HCT116 (cell line): ENCODE measurements at regions not wholly inside any gene's neighbourhood (a gene's known extent, or its start where the extent isn't known, plus 50 kb on each side); places are given as distances from the start of the nearest gene placed in this dataset.

Experiments used
- ATAC-seq: fragments of 200-7000 bp; cut with Tn5 transposase; 2 replicates; pipeline ENCODE4 v1.9.1; 2020; ENCODE audit warnings: mild to moderate bottlenecking, moderate library complexity
- BruUV-seq: library from RNA; stranded (reverse); fragments of 400-500 nt; replicated peaks from 2 replicates; lab custom pipeline; 2021; lab: Mats Ljungman, UMichigan
- CTCF ChIA-PET: fragments of 300-600 bp; sonication (Branson Sonifier 250); formaldehyde crosslinking; loops from one replicate; lab custom pipeline; 2021; ENCODE audit warnings: antibody characterized with exemption; lab: Charles Lee
- POLR2A ChIA-PET: fragments of 300-600, 350-600 bp; sonication (Branson Sonifier 250); formaldehyde crosslinking; loops from one replicate; lab custom pipeline; 2021; ENCODE audit warnings: antibody characterized with exemption; lab: Charles Lee
- RAD21 ChIA-PET, 2 experiments: fragments of 300-600 bp; sonication (Branson Sonifier 250); formaldehyde crosslinking; loops; one replicate each; lab custom pipeline; 2023; ENCODE audit warnings: low total read pairs in 2 of 2; ENCODE audit not compliant: uncharacterized antibody in 2 of 2, unreplicated experiment in 2 of 2, low non-redundant PET in 1 of 2; lab: Charles Lee
- DNase-seq: peaks from one replicate; pipeline ENCODE4 v3.0.0-alpha.2; 2010; ENCODE audit warnings: low read depth, low spot score
- H2AFZ ChIP-seq: fragments of 200-600 bp; shearing (Covaris generic), sonication (generic); 2 replicates; pipeline ENCODE4 v1.6.1; 2017; ENCODE audit warnings: low read depth, mixed run types, mixed read lengths, antibody characterized with exemption, low read length; ENCODE audit not compliant: poor library complexity, severe bottlenecking
- H3K27ac ChIP-seq: 2 replicates; pipeline ENCODE4 v1.5.1; 2012; ENCODE audit warnings: low read depth, low read length
- H3K27me3 ChIP-seq: fragments of 200-600 bp; sonication (generic); 2 replicates; pipeline ENCODE4 v1.6.1; 2016; ENCODE audit warnings: mixed run types, low read length, mixed read lengths; ENCODE audit not compliant: insufficient read depth
- H3K36me3 ChIP-seq, 2 experiments: fragments of 200-500 bp in 1 of 2; fragments of 200-600 bp in 1 of 2; sonication (Bioruptor generic) in 1 of 2; sonication (generic) in 1 of 2; 2 replicates each; pipeline versions ENCODE4 v1.5.1 to v1.6.1; 2014 to 2016; ENCODE audit warnings: low read length in 2 of 2, inconsistent platforms in 1 of 2, mixed read lengths in 1 of 2, mixed run types in 1 of 2; ENCODE audit not compliant: insufficient read depth in 2 of 2, control insufficient read depth in 1 of 2
- H3K4me1 ChIP-seq, 2 experiments: fragments of 200-600 bp in 1 of 2; sonication (generic) in 1 of 2; 2 replicates each; pipeline versions ENCODE4 v1.5.1 to v1.6.1; 2012 to 2017; ENCODE audit warnings: low read length in 2 of 2, inconsistent platforms in 1 of 2, mild to moderate bottlenecking in 1 of 2, mixed read lengths in 1 of 2, mixed run types in 1 of 2, moderate library complexity in 1 of 2; ENCODE audit not compliant: insufficient read depth in 2 of 2, control insufficient read depth in 1 of 2
- H3K4me2 ChIP-seq: fragments of 200-600 bp; sonication (generic); 2 replicates; pipeline ENCODE4 v1.6.1; 2017; ENCODE audit warnings: mixed run types, low read length, mixed read lengths
- H3K4me3 ChIP-seq, 2 experiments: fragments of 200-600 bp in 1 of 2; sonication (generic) in 1 of 2; replicated peaks in 1 of 2; 2 replicates each; pipeline ENCODE4 v1.5.1; 2011 to 2016; ENCODE audit warnings: low read length in 2 of 2, control low read depth in 1 of 2, low read depth in 1 of 2, mild to moderate bottlenecking in 1 of 2, mixed read lengths in 1 of 2, mixed run types in 1 of 2
- H3K79me2 ChIP-seq: fragments of 200-600 bp; sonication (generic); 2 replicates; pipeline ENCODE4 v1.6.1; 2017; ENCODE audit warnings: mild to moderate bottlenecking, mixed run types, low read length, moderate library complexity, mixed read lengths; ENCODE audit not compliant: insufficient read depth
- H3K9ac ChIP-seq: fragments of 200-600 bp; sonication (generic); 2 replicates; pipeline ENCODE4 v1.6.1; 2016; ENCODE audit warnings: low read length, mixed read lengths
- H3K9me2 ChIP-seq: fragments of 200-600 bp; sonication (generic), shearing (Covaris generic); 2 replicates; pipeline ENCODE4 v1.6.1; 2017; ENCODE audit warnings: mixed run types, mild to moderate bottlenecking, moderate library complexity; ENCODE audit not compliant: insufficient read depth
- H3K9me3 ChIP-seq, 2 experiments: fragments of 200-500 bp in 1 of 2; fragments of 200-600 bp in 1 of 2; sonication (Bioruptor generic) in 1 of 2; sonication (generic) in 1 of 2; 2 replicates each; pipeline ENCODE4 v1.6.1; 2014 to 2017; ENCODE audit warnings: low read length in 2 of 2, mixed read lengths in 2 of 2, inconsistent platforms in 1 of 2, low read depth in 1 of 2, mild to moderate bottlenecking in 1 of 2, mixed run types in 1 of 2, moderate library complexity in 1 of 2; ENCODE audit not compliant: control insufficient read depth in 1 of 2, insufficient read depth in 1 of 2
- H4K20me1 ChIP-seq: fragments of 200-600 bp; sonication (generic), shearing (Covaris generic); 2 replicates; pipeline ENCODE4 v1.6.1; 2017; ENCODE audit warnings: mixed run types, mild to moderate bottlenecking, moderate library complexity; ENCODE audit not compliant: insufficient read depth
- CBX3 ChIP-seq: IDR thresholded peaks from 2 replicates; pipeline ENCODE4 v1.6.1; 2012; ENCODE audit warnings: low read depth
- CTCF ChIP-seq, 3 experiments: fragments of 200-600 bp in 1 of 3; sonication (generic) in 1 of 3; IDR thresholded peaks in 2 of 3; conservative IDR thresholded peaks in 1 of 3; 2 replicates each; pipeline ENCODE4 v1.5.1; 2012 to 2017; ENCODE audit warnings: low read depth in 2 of 3, low read length in 2 of 3, antibody characterized with exemption in 1 of 3, borderline replicate concordance in 1 of 3, control low read depth in 1 of 3, mild to moderate bottlenecking in 1 of 3, mixed read lengths in 1 of 3, mixed run types in 1 of 3, moderate library complexity in 1 of 3; ENCODE audit not compliant: insufficient read depth in 1 of 3
- ELF1 ChIP-seq: IDR thresholded peaks from 2 replicates; pipeline ENCODE4 v1.6.1; 2012; ENCODE audit warnings: low read depth, borderline replicate concordance
- EZH2 ChIP-seq: fragments of 200-600 bp; sonication (generic); IDR thresholded peaks from 2 replicates; pipeline ENCODE4 v1.6.1; 2017; ENCODE audit warnings: antibody characterized with exemption, mixed run types
- intact Hi-C: fragments of 100-400 bp; cut with micrococcal nuclease; formaldehyde crosslinking; loops from 2 replicates; pipeline ENCODE4 v1.10.0; 2022
- TF ChIP-seq, protein P1 (sequence below): IDR thresholded peaks from 2 replicates; pipeline ENCODE4 v1.6.1; 2012
- TF ChIP-seq, protein P2 (sequence below): IDR thresholded peaks from 2 replicates; pipeline ENCODE4 v1.6.1; 2011; ENCODE audit warnings: mild to moderate bottlenecking, low read length, moderate library complexity; ENCODE audit not compliant: insufficient replicate concordance; ENCODE audit errors: extremely low read depth
- TF ChIP-seq, protein P3 (sequence below): IDR thresholded peaks from 2 replicates; pipeline ENCODE4 v1.6.1; 2012; ENCODE audit warnings: low read depth

GRCh38 chr5:57319628-57320027 is 145.8 kb downstream of the GPBP1 start:
- no TSS peak for BruUV-seq
- CTCF ChIA-PET: no interaction called here
- no peak overlapping the region for H2AFZ ChIP-seq
- no peak overlapping the region for H3K9ac ChIP-seq
- H3K4me2 ChIP-seq: no peak overlapping the region
- POLR2A ChIA-PET: no interaction called here
- no peaks in the 10 kb centered on the region for H4K20me1 ChIP-seq
- ATAC-seq (no peak), DNase-seq (no peak)
- no peak overlapping the region for H3K4me3 ChIP-seq
- H3K27me3 ChIP-seq: no peaks in the 10 kb centered on the region
- no peaks in the 10 kb centered on the region for H3K9me3 ChIP-seq
- peaks cover 10 to 14% of the 10 kb centered on the region in 2 experiments; a peak in 3 of 4 replicates for H3K4me1 ChIP-seq
- no peaks in the 10 kb centered on the region for H3K36me3 ChIP-seq
- no peaks in the 10 kb centered on the region for H3K79me2 ChIP-seq
- RAD21 ChIA-PET: no interaction called here
- intact Hi-C loops: no loop called here
- H3K27ac ChIP-seq: no peak overlapping the region
- no peaks in the 10 kb centered on the region for H3K9me2 ChIP-seq
- TF ChIP-seq, protein P1, sequence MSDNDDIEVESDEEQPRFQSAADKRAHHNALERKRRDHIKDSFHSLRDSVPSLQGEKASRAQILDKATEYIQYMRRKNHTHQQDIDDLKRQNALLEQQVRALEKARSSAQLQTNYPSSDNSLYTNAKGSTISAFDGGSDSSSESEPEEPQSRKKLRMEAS: no peak
- TF ChIP-seq, protein P2, sequence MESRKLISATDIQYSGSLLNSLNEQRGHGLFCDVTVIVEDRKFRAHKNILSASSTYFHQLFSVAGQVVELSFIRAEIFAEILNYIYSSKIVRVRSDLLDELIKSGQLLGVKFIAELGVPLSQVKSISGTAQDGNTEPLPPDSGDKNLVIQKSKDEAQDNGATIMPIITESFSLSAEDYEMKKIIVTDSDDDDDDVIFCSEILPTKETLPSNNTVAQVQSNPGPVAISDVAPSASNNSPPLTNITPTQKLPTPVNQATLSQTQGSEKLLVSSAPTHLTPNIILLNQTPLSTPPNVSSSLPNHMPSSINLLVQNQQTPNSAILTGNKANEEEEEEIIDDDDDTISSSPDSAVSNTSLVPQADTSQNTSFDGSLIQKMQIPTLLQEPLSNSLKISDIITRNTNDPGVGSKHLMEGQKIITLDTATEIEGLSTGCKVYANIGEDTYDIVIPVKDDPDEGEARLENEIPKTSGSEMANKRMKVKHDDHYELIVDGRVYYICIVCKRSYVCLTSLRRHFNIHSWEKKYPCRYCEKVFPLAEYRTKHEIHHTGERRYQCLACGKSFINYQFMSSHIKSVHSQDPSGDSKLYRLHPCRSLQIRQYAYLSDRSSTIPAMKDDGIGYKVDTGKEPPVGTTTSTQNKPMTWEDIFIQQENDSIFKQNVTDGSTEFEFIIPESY: no peak
- TF ChIP-seq EZH2: no peak

GRCh38 chr5:57318251-57318650 is 144.4 kb downstream of the GPBP1 start:
- Histone ChIP-seq H3K4me1 (peaks cover 10 to 14% of the 10 kb centered on the region in 2 experiments; a peak in 3 of 4 replicates), H3K4me2 (no peak overlapping the region), H3K79me2 (no peaks in the 10 kb centered on the region), H3K9me3 (no peaks in the 10 kb centered on the region), H2AFZ (no peak overlapping the region), H3K36me3 (no peaks in the 10 kb centered on the region), H3K9me2 (no peaks in the 10 kb centered on the region), H3K9ac (no peak overlapping the region), H3K27ac (no peak overlapping the region), H4K20me1 (no peaks in the 10 kb centered on the region), H3K27me3 (no peaks in the 10 kb centered on the region), H3K4me3 (no peak overlapping the region)
- no TSS peak for BruUV-seq
- ChIA-PET RAD21 (no interaction called here), POLR2A (no interaction called here), CTCF (no interaction called here)
- intact Hi-C loops: no loop called here
- no peak for ATAC-seq
- DNase-seq: no peak
- TF ChIP-seq, protein P1: no peak
- no peak for TF ChIP-seq ELF1
- TF ChIP-seq, protein P2: no peak
- TF ChIP-seq CTCF (IDR thresholded peaks at IDR 0.05 in 2 of 3, conservative IDR thresholded peaks at IDR 0.05 in 1 of 3; ENCODE audit: borderline replicate concordance in 1 of 3, insufficient read depth in 1 of 3, low read depth in 2 of 3, low read length in 2 of 3): no peak
- no peak for TF ChIP-seq CBX3
- TF ChIP-seq, protein P3, sequence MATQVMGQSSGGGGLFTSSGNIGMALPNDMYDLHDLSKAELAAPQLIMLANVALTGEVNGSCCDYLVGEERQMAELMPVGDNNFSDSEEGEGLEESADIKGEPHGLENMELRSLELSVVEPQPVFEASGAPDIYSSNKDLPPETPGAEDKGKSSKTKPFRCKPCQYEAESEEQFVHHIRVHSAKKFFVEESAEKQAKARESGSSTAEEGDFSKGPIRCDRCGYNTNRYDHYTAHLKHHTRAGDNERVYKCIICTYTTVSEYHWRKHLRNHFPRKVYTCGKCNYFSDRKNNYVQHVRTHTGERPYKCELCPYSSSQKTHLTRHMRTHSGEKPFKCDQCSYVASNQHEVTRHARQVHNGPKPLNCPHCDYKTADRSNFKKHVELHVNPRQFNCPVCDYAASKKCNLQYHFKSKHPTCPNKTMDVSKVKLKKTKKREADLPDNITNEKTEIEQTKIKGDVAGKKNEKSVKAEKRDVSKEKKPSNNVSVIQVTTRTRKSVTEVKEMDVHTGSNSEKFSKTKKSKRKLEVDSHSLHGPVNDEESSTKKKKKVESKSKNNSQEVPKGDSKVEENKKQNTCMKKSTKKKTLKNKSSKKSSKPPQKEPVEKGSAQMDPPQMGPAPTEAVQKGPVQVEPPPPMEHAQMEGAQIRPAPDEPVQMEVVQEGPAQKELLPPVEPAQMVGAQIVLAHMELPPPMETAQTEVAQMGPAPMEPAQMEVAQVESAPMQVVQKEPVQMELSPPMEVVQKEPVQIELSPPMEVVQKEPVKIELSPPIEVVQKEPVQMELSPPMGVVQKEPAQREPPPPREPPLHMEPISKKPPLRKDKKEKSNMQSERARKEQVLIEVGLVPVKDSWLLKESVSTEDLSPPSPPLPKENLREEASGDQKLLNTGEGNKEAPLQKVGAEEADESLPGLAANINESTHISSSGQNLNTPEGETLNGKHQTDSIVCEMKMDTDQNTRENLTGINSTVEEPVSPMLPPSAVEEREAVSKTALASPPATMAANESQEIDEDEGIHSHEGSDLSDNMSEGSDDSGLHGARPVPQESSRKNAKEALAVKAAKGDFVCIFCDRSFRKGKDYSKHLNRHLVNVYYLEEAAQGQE: no peak
